SK-N-SH treated with all-trans-retinoic acid at 6 μM for 48 hours (cell line): ENCODE measurements at regions not wholly inside any gene's neighbourhood (a gene's known extent, or its start where the extent isn't known, plus 50 kb on each side); places are given as distances from the start of the nearest gene placed in this dataset.

ENCODE experiments used
- PPARA ChIP-seq: fragments of 250-450 bp; sonication (Bioruptor Pico); IDR thresholded peaks from 2 replicates; pipeline ENCODE4 v1.5.0; 2020; ENCODE audit warnings: mild to moderate bottlenecking, borderline replicate concordance
- RARB ChIP-seq: fragments of 250-450 bp; sonication (Bioruptor Pico); IDR thresholded peaks from 2 replicates; pipeline ENCODE4 v1.8.0; 2021; ENCODE audit warnings: mild to moderate bottlenecking, moderate library complexity
- TCF4 ChIP-seq: fragments of 250-450 bp; sonication (Bioruptor Pico); IDR thresholded peaks from 2 replicates; pipeline ENCODE4 v1.8.0; 2021; ENCODE audit warnings: mild to moderate bottlenecking, moderate library complexity, borderline replicate concordance
- ZNF565 ChIP-seq: fragments of 450-650 bp; formaldehyde crosslinking; conservative IDR thresholded peaks from 2 replicates; pipeline ENCODE4 v1.5.0; 2020; ENCODE audit warnings: low read depth, mild to moderate bottlenecking, moderate library complexity
- TF ChIP-seq, protein P1 (sequence below): fragments of 250-450 bp; sonication (Bioruptor Pico); IDR thresholded peaks from 2 replicates; pipeline ENCODE4 v1.8.0; 2021; ENCODE audit warnings: low read depth, mild to moderate bottlenecking, moderate library complexity, borderline replicate concordance
- TF ChIP-seq, protein P2 (sequence below): fragments of 250-450 bp; sonication (Bioruptor Pico); IDR thresholded peaks from 2 replicates; pipeline ENCODE4 v1.8.0; 2020; ENCODE audit warnings: mild to moderate bottlenecking, moderate library complexity, borderline replicate concordance

DNA sequence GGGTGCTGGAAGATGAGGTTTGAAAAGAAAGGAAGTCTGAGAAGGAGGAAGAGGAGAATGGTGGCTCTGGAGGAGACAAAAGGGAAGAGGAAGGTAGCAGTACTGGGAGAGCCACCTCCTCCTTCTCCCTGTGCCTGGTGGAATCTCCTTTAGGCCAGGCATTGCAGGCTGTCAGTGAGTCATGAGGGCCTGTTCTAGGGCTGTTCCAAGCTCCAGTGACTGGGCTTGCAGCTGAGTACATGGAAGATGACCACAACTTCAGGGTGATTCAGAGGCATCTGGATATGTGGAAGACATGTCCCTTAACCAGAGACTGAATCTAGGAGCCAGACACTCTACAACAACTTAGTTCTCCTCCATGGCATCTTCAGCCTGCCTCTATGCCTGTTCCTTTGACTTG lies 107.8 kb downstream of the EFNB1 start:
- no peak for TF ChIP-seq RARB (CRISPR knock-in tag)
- no peak for TF ChIP-seq PPARA (CRISPR knock-in tag)
- no peak for TF ChIP-seq ZNF565 (CRISPR knock-in tag)
- no peak for TF ChIP-seq TCF4 (CRISPR knock-in tag)
- TF ChIP-seq, protein P1, sequence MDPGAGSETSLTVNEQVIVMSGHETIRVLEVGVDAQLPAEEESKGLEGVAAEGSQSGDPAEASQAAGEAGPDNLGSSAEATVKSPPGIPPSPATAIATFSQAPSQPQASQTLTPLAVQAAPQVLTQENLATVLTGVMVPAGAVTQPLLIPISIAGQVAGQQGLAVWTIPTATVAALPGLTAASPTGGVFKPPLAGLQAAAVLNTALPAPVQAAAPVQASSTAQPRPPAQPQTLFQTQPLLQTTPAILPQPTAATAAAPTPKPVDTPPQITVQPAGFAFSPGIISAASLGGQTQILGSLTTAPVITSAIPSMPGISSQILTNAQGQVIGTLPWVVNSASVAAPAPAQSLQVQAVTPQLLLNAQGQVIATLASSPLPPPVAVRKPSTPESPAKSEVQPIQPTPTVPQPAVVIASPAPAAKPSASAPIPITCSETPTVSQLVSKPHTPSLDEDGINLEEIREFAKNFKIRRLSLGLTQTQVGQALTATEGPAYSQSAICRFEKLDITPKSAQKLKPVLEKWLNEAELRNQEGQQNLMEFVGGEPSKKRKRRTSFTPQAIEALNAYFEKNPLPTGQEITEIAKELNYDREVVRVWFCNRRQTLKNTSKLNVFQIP (CRISPR knock-in tag) = no peak
- TF ChIP-seq, protein P2, sequence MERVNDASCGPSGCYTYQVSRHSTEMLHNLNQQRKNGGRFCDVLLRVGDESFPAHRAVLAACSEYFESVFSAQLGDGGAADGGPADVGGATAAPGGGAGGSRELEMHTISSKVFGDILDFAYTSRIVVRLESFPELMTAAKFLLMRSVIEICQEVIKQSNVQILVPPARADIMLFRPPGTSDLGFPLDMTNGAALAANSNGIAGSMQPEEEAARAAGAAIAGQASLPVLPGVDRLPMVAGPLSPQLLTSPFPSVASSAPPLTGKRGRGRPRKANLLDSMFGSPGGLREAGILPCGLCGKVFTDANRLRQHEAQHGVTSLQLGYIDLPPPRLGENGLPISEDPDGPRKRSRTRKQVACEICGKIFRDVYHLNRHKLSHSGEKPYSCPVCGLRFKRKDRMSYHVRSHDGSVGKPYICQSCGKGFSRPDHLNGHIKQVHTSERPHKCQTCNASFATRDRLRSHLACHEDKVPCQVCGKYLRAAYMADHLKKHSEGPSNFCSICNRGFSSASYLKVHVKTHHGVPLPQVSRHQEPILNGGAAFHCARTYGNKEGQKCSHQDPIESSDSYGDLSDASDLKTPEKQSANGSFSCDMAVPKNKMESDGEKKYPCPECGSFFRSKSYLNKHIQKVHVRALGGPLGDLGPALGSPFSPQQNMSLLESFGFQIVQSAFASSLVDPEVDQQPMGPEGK = no peak
